Neural crest cell (in vitro differentiated cells): ENCODE measurements at regions not wholly inside any gene's neighbourhood (a gene's known extent, or its start where the extent isn't known, plus 50 kb on each side); places are given as distances from the start of the nearest gene placed in this dataset.
"Not testable (repeated sequence)": the region's sequence is repeated elsewhere in the genome, so short reads cannot be mapped to it uniquely, and the experiment has no call there.

Experiments used
- DNase-seq: peaks from one replicate; pipeline ENCODE4 v3.0.0; 2021; ENCODE audit warnings: low read depth, mixed read lengths, low spot score
- H3K27ac Mint-ChIP-seq: one replicate; pipeline ENCODE4 v1.8.0; 2021; ENCODE audit warnings: mild to moderate bottlenecking, mixed read lengths; ENCODE audit not compliant: unreplicated experiment
- H3K27me3 Mint-ChIP-seq: 2 replicates; pipeline ENCODE4 v1.8.0; 2021; ENCODE audit warnings: low read depth, mild to moderate bottlenecking, mixed read lengths
- H3K36me3 Mint-ChIP-seq: 2 replicates; pipeline ENCODE4 v1.8.0; 2021; ENCODE audit warnings: low read depth, mild to moderate bottlenecking, mixed read lengths
- H3K4me1 Mint-ChIP-seq: 2 replicates; pipeline ENCODE4 v1.8.0; 2021; ENCODE audit warnings: mixed read lengths
- H3K4me3 Mint-ChIP-seq: one replicate; pipeline ENCODE4 v1.8.0; 2021; ENCODE audit warnings: mild to moderate bottlenecking, mixed read lengths
- H3K9me3 Mint-ChIP-seq: 2 replicates; pipeline ENCODE4 v1.8.0; 2021; ENCODE audit warnings: mixed read lengths
- CTCF ChIP-seq: fragments of 200-600 bp; sonication (generic); conservative IDR thresholded peaks from 2 replicates; pipeline ENCODE4 v1.5.0; 2021; ENCODE audit warnings: antibody characterized with exemption, mild to moderate bottlenecking

GRCh38 chr2:241968417-241968816 is 98.9 kb downstream of the RTP5 start:
- no peak for TF ChIP-seq CTCF
- no peak for DNase-seq
- Mint-ChIP-seq H3K4me3 (no peak overlapping the region), H3K36me3 (peaks cover 11% of the 10 kb centered on the region), H3K9me3 (no peaks in the 10 kb centered on the region), H3K27me3 (no peaks in the 10 kb centered on the region), H3K4me1 (peaks cover 11% of the 10 kb centered on the region), H3K27ac (no peak overlapping the region)

- H3K4me3 Mint-ChIP-seq, H3K27me3 Mint-ChIP-seq, H3K27ac Mint-ChIP-seq, DNase-seq, H3K9me3 Mint-ChIP-seq: not testable (repeated sequence)
- H3K4me1 Mint-ChIP-seq = peaks cover 11% of the 10 kb centered on the region
- H3K36me3 Mint-ChIP-seq = peaks cover 12% of the 10 kb centered on the region
Measured at GRCh38 chr2:241969182-241969581, 99.7 kb downstream of the RTP5 start.

GRCh38 chr2:241970716-241971115 is 101.2 kb downstream of the RTP5 start:
- no peak for DNase-seq
- Mint-ChIP-seq H3K27me3 (no peaks in the 10 kb centered on the region), H3K4me1 (peaks cover 9% of the 10 kb centered on the region), H3K36me3 (peaks cover 12% of the 10 kb centered on the region), H3K4me3 (no peak overlapping the region), H3K9me3 (no peaks in the 10 kb centered on the region), H3K27ac (no peak overlapping the region)
- no peak for TF ChIP-seq CTCF

- H3K27ac Mint-ChIP-seq = no peak overlapping the region
- no peaks in the 10 kb centered on the region for H3K9me3 Mint-ChIP-seq
- TF ChIP-seq CTCF = no peak
- peaks cover 12% of the 10 kb centered on the region for H3K36me3 Mint-ChIP-seq
- no peaks in the 10 kb centered on the region for H3K27me3 Mint-ChIP-seq
- peaks cover 5% of the 10 kb centered on the region for H3K4me1 Mint-ChIP-seq
- no peak for DNase-seq
- no peak overlapping the region for H3K4me3 Mint-ChIP-seq
Measured at GRCh38 chr2:241974096-241974495, 104.6 kb downstream of the RTP5 start.

- no peak overlapping the region for H3K4me3 Mint-ChIP-seq
- no peaks in the 10 kb centered on the region for H3K27me3 Mint-ChIP-seq
- peaks cover 5% of the 10 kb centered on the region for H3K4me1 Mint-ChIP-seq
- no peaks in the 10 kb centered on the region for H3K9me3 Mint-ChIP-seq
- no peak for TF ChIP-seq CTCF
- H3K27ac Mint-ChIP-seq = no peak overlapping the region
- DNase-seq = no peak
- peaks cover 12% of the 10 kb centered on the region for H3K36me3 Mint-ChIP-seq
Measured at GRCh38 chr2:241974851-241975592, 105.5 kb downstream of the RTP5 start.

- Mint-ChIP-seq H3K27me3 (no peaks in the 10 kb centered on the region), H3K4me3 (no peak overlapping the region), H3K36me3 (peaks cover 12% of the 10 kb centered on the region), H3K9me3 (no peaks in the 10 kb centered on the region), H3K27ac (no peak overlapping the region), H3K4me1 (peaks cover 5% of the 10 kb centered on the region)
- TF ChIP-seq CTCF = no peak
- DNase-seq = no peak
Measured at GRCh38 chr2:241975593-241976284, 106.2 kb downstream of the RTP5 start.
